Skeletal muscle satellite cell (primary cell): ENCODE measurements at regions not wholly inside any gene's neighbourhood (a gene's known extent, or its start where the extent isn't known, plus 50 kb on each side); places are given as distances from the start of the nearest gene placed in this dataset.

Experiments
- H3K27me3 ChIP-seq: 2 replicates; pipeline ENCODE4 v1.7.0; 2013; ENCODE audit warnings: low read length; ENCODE audit not compliant: control insufficient read depth, insufficient read depth
- H3K36me3 ChIP-seq: 2 replicates; pipeline ENCODE4 v1.7.0; 2013; ENCODE audit warnings: mild to moderate bottlenecking, control low read depth, low read length; ENCODE audit not compliant: insufficient read depth
- H3K4me1 ChIP-seq: 2 replicates; pipeline ENCODE4 v1.7.0; 2013; ENCODE audit warnings: low read length; ENCODE audit not compliant: control insufficient read depth, insufficient read depth
- H3K4me2 ChIP-seq: 2 replicates; pipeline ENCODE4 v1.7.0; 2013; ENCODE audit warnings: mild to moderate bottlenecking, low read length
- H3K4me3 ChIP-seq: 2 replicates; pipeline ENCODE4 v1.7.0; 2013; ENCODE audit warnings: low read length
- H3K9ac ChIP-seq: 2 replicates; pipeline ENCODE4 v1.7.0; 2013; ENCODE audit warnings: mild to moderate bottlenecking, low read depth, low read length, moderate library complexity
- H3K9me3 ChIP-seq: replicated peaks from 2 replicates; pipeline ENCODE4 v1.7.0; 2013; ENCODE audit warnings: mild to moderate bottlenecking, control low read depth, low read length

DNA sequence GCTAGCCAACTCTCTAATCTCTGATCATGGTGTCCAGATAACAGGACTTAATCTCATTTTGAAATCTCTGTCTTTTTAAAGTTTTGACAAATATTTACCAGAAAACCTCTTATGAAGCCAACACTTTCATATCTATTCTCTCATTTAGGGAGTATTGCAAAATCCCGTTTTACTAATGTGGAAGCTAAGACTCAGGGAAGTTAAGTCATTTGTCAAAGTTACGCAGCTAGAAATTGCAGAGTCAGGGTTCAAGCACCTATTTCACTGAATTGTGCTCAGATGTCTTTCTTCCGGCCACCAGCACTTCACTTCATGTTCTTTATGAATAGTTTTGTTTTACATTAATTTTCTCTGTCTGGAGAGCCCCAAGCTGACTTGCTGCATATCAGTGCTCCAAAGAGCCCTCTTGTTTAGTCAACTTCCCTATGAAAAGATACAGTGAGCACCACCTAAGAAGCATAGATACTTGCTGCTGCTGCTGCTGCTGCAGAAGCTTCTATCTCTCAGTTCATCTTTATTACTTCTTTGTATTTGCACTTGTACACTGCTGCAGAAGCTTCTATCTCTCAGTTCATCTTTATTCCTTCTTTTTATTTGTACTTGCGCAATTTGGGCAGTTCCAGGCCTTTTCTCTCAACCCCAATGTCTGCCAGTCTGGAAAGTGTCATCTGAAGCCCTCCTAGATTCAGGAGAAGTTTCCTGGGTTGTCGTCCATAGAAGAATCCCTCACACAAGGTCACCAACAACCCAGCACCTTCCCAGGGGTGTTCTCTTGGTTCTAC, 329.7 kb downstream of the MAFB start:
- Histone ChIP-seq H3K4me3 (no peak overlapping the region), H3K4me1 (no peaks in the 10 kb centered on the region), H3K9me3 (no peaks in the 10 kb centered on the region), H3K27me3 (peaks cover 4% of the 10 kb centered on the region), H3K36me3 (no peaks in the 10 kb centered on the region), H3K9ac (no peak overlapping the region), H3K4me2 (no peak overlapping the region)

DNA sequence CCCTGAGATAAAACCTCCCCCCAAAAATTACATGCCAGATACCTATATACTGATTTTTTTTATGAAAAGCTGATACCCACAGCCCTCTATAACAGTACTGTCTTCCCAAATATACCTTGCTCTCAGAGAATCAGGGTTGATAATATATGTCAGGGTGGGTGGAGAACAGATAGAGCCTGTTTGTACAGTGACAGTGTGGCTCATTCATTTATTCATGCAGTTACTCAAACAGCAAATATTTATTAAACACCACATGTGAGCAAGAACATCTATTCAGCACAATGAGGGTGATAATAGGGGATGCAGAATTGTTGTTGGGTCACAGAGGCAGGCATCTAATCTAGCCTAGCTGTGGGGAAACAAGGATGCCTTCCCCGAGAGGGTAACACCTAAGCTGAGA, 334.2 kb downstream of the MAFB start:
- H3K9ac ChIP-seq: no peak overlapping the region
- H3K27me3 ChIP-seq: peaks cover 12% of the 10 kb centered on the region
- H3K36me3 ChIP-seq: no peaks in the 10 kb centered on the region
- H3K9me3 ChIP-seq: no peaks in the 10 kb centered on the region
- H3K4me2 ChIP-seq: no peak overlapping the region
- H3K4me3 ChIP-seq: no peak overlapping the region
- H3K4me1 ChIP-seq: no peaks in the 10 kb centered on the region

DNA sequence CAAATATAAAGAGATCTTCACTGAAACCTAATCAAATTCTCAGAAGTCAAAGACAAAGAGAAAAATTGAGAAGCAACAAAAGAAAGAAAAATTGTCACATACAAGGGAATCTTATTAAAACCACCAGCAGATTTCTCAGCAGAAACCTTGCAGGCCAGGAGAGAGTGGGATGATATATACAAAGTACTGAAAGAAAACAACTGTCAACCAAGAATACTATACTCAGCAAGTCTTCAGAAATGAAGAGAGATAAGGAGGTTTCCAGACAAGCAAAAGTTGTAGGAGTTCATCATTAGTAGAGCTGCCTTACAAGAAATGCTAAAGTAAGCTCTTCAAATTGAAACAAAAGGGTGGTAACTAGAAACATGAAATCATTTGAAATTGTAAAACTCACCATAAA, 345.6 kb downstream of the MAFB start:
- no peak overlapping the region for H3K4me3 ChIP-seq
- H3K9ac ChIP-seq: no peak overlapping the region
- H3K4me1 ChIP-seq: no peaks in the 10 kb centered on the region
- H3K4me2 ChIP-seq: no peak overlapping the region
- peaks cover 3% of the 10 kb centered on the region for H3K27me3 ChIP-seq
- H3K9me3 ChIP-seq: no peaks in the 10 kb centered on the region
- no peaks in the 10 kb centered on the region for H3K36me3 ChIP-seq

DNA sequence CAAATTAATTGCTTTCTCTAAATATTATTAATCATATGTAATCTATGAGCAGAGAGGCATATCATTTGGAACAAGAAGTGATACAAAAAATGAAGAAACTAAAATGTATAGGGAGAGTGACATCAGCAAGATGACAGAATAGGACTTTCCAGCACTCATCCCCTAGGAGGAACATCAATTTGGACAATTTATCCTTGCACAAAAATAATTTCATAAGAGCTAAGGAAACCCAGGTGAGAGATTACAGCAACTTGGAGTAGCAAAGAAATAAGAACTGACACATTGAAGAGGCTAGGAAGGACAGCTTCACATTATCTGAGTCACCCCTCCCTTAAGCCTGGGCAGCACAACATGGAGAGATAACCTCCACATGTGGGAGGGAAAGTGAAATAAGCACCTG, 347.5 kb downstream of the MAFB start:
- Histone ChIP-seq H3K9me3 (no peaks in the 10 kb centered on the region), H3K36me3 (no peaks in the 10 kb centered on the region), H3K4me3 (no peak overlapping the region), H3K9ac (no peak overlapping the region), H3K4me1 (no peaks in the 10 kb centered on the region), H3K4me2 (no peak overlapping the region), H3K27me3 (peaks cover 3% of the 10 kb centered on the region)

DNA sequence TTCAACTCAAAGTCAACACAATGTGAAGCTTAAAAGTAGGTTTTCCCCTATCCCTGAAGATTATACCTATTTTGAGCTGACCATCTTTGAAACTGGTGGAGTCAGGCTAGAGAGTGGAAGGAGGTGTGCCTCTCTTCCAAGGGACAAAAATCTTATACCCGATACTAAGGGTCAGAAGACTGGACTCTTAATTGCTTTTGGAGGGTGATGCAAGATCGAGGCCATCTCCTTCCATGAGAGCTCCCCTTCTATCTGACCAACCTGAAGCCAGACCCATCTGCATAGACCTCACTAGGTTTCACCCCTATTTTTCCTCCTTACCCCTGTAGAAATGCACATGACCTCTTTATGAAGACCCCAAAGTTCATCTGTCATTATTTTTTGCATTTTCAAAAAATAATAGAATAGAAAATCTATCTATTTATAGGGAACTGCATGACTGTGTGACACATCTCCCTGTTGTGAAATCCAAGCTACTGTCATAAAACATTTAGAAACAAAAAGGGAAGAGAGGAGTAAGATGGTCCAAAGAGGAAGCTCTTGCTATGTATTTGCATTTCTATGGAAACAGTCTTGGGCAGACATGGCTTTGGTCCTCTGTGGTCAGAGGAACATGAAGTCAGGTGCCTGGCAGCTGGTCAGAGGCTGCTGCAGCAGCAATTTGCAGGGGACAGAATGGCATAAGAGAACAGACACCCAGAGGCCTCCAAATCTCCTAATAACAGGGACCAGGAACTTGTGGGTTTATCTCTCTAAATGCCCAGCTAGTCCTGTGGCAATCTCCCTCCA, 349.2 kb downstream of the MAFB start:
- Histone ChIP-seq H3K4me2 (no peak overlapping the region), H3K4me1 (no peaks in the 10 kb centered on the region), H3K27me3 (peaks cover 3% of the 10 kb centered on the region), H3K9ac (no peak overlapping the region), H3K4me3 (no peak overlapping the region), H3K36me3 (no peaks in the 10 kb centered on the region), H3K9me3 (no peaks in the 10 kb centered on the region)

DNA sequence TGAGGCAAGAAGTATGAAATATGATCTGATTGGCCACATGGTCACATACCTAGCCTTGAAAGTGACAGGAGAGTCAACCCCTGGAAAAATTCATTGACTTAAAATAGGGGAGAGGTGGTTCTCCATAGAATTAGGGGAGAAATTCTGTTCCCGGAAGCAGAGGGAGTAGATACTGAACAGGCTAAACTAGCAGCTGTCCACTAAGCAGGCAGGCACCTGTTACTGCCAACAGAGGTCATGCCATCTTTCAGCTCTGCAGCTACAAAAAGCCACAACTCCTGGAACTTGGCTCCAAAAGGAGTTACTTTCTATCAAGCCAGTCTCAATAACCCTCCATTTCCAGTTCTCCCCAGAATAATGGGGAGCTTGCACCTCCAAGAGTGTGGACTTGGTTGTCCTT, 352.5 kb downstream of the MAFB start:
- no peaks in the 10 kb centered on the region for H3K4me1 ChIP-seq
- H3K27me3 ChIP-seq: peaks cover 7% of the 10 kb centered on the region
- H3K36me3 ChIP-seq: no peaks in the 10 kb centered on the region
- H3K9me3 ChIP-seq: no peaks in the 10 kb centered on the region
- no peak overlapping the region for H3K4me2 ChIP-seq
- H3K4me3 ChIP-seq: no peak overlapping the region
- H3K9ac ChIP-seq: no peak overlapping the region

DNA sequence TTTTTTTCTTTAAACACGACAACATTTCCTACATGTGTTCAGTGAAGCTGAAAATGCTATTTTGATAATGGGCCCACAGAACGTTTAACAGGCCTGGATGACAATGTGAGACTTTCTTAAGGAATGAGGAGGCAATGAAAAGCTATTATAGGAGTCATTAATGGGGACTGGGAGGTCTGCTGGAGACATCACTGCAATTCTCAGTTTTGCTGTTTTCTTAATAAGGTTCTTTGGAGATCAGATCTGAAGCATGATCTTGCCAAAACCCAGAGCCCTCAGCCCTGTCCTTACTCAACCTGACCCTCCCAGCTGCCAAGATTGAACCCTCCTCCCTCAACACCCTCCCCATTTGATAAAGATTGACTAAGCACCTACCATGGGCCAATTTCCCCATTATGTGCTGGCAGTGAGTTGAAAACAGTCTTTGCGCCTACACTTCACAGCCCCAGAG, 353.1 kb downstream of the MAFB start:
- H3K4me3 ChIP-seq: no peak overlapping the region
- no peak overlapping the region for H3K4me2 ChIP-seq
- peaks cover 7% of the 10 kb centered on the region for H3K27me3 ChIP-seq
- H3K4me1 ChIP-seq: no peaks in the 10 kb centered on the region
- H3K9ac ChIP-seq: no peak overlapping the region
- no peaks in the 10 kb centered on the region for H3K36me3 ChIP-seq
- no peaks in the 10 kb centered on the region for H3K9me3 ChIP-seq

DNA sequence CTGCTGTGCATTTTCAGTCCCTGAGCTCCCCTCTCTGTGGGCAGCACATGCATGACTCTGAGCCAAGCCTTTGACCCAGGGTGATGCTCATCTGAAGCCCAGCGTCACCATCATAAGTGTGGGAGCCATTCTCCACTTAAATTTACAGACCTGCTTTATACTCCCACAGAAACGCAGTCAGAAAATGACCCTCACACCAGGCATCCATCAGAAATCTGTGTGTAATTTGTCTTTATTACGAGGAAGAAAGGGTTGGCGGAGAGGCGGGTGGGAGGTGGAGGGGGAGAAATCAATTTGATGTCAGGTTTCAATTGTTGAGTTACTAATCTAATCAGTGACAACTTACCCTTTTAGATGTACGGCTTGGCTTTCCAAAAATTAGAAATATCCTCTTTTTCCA, 353.6 kb downstream of the MAFB start:
- Histone ChIP-seq H3K27me3 (peaks cover 7% of the 10 kb centered on the region), H3K36me3 (no peaks in the 10 kb centered on the region), H3K9ac (no peak overlapping the region), H3K4me2 (no peak overlapping the region), H3K9me3 (no peaks in the 10 kb centered on the region), H3K4me3 (no peak overlapping the region), H3K4me1 (no peaks in the 10 kb centered on the region)

DNA sequence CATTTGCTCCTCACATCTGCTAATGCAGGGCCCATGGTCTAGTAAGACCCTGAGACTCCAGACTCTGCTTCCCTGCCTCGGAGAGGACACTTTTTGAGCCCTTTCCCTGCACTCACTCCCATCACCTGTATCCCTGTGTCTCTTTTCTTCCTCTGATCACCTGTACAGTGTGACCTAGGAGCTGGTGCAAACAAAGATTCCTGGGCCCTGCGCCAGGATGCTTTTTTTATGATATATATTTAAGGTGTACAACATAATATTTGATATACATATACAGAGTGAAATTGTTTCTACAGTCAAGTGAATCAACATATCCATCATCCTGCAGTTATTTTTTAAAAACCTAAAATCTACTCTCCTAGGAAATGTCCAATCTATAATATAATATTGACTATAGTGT, 355.4 kb downstream of the MAFB start:
- Histone ChIP-seq H3K4me1 (no peaks in the 10 kb centered on the region), H3K27me3 (peaks cover 6% of the 10 kb centered on the region), H3K9ac (no peak overlapping the region), H3K36me3 (no peaks in the 10 kb centered on the region), H3K4me3 (no peak overlapping the region), H3K9me3 (no peaks in the 10 kb centered on the region), H3K4me2 (no peak overlapping the region)

DNA sequence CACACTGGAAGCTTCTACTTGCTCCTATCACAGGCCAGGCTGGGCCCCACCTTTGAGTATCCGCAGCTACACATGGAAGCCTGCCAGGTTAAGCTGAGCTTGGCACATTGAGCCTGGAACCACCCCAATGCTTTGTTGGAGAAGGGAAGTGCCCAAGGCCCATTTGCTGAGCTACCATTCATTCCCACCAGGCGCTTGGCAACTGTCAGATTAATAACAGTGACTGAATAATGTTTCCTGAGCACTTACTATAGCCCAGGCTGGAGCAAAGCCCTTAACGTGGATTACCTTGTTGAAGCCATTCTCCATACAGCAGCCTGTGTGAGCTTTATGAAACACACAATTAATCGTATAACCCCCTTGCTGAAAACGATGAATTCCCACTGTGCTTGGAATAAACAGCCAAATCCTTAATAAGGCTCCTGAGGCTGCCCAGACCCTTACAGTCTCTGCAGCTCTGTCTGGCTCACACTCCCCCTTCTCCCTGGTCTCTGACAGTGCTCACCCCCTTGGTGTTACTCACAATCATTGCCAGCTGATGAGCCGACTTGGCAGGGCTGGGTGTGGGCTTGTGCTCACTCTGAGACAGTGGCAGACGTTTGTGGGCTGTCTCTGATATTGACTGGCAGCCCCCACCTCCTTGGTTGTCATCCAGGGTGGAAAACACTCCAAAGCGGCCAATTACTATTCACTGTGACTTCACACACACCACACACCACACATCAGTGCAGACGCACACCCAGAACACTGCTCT, 357.1 kb downstream of the MAFB start:
- Histone ChIP-seq H3K4me1 (peaks cover 2% of the 10 kb centered on the region), H3K27me3 (peaks cover 4% of the 10 kb centered on the region), H3K9ac (no peak overlapping the region), H3K36me3 (no peaks in the 10 kb centered on the region), H3K4me3 (no peak overlapping the region), H3K9me3 (no peaks in the 10 kb centered on the region), H3K4me2 (no peak overlapping the region)

DNA sequence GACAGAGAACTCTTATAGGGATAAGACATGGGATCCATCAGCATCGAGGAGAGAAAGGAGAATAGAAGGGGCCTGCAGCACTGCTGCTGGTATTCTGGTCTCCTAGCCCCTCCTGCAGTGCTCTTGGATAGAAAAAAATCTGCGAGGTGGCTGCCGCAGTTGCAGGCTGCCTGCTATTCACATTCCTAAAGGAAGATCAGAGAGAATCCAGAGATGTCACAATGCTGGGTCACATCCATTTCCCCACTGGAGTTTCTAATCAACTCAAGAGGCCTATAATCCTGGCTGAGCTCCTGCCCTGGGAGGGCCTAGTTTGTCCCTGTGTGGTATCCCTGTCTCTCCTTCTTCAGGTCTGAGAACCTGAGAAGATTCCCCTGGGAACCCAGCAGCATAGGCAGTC, 357.8 kb downstream of the MAFB start:
- no peaks in the 10 kb centered on the region for H3K36me3 ChIP-seq
- H3K9me3 ChIP-seq: no peaks in the 10 kb centered on the region
- H3K4me2 ChIP-seq: no peak overlapping the region
- H3K4me3 ChIP-seq: no peak overlapping the region
- peaks cover 4% of the 10 kb centered on the region for H3K27me3 ChIP-seq
- no peak overlapping the region for H3K9ac ChIP-seq
- peaks cover 7% of the 10 kb centered on the region for H3K4me1 ChIP-seq
